ENCODE measurements at regions not wholly inside any gene's neighbourhood (a gene's known extent, or its start where the extent isn't known, plus 50 kb on each side); places are given as distances from the start of the nearest gene placed in this dataset.

DNA sequence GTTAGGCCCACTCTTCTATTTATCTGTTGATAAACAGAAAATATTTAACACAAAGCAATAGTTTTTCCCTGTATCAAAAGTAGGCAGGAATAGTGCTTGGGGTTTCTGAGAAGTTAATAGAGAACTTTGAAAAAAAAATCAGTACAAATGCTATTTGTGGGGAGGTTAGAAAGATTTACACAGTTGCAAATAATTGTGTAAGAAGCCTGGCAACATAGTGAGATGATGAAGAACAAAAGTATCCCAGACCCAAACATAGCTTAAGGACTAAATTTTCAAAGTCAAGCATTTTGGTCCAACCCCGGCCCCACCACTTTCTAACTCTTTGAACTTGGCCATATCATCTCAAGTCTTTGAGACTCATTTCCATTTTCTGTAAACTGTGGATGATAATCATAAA, 687.5 kb upstream of the TMEM132C start:
- TF ChIP-seq CTCF (IDR thresholded peaks at IDR 0.05), result no peak
- TF ChIP-seq ZFX (IDR thresholded peaks at IDR 0.05; ENCODE audit: borderline replicate concordance), result no peak
